ENCODE measurements at regions not wholly inside any gene's neighbourhood (a gene's known extent, or its start where the extent isn't known, plus 50 kb on each side); places are given as distances from the start of the nearest gene placed in this dataset.

DNA sequence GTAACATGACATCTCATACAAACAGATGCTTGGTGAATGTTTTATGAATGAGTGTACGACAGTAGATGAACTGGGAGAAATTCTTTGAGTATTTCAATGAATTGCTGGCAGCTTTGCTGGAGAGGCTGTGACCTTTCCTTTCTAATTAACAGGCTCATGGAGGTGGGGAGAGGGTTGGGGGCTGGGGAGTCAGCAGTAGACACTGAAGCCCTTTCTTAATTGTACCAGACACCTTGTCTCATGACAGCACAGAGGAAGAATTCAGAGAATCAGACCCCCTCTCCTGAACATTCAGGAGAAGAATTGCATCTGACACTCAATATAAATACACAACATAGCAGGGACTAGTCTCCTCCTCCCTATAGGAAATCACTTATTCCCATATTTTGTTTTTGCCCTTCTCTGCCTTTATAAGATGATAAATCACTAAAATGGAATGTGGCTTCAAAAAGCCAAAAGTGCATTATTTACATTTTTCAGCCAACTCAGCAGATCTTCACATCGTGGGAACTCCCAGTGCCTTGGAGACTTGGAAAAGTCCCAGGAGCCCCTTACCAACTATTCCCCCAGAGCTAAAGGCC is 66.2 kb upstream of the TPM1 start:
- no peak for DNase-seq (ENCODE audit: low read depth in 3 of 3)

DNA sequence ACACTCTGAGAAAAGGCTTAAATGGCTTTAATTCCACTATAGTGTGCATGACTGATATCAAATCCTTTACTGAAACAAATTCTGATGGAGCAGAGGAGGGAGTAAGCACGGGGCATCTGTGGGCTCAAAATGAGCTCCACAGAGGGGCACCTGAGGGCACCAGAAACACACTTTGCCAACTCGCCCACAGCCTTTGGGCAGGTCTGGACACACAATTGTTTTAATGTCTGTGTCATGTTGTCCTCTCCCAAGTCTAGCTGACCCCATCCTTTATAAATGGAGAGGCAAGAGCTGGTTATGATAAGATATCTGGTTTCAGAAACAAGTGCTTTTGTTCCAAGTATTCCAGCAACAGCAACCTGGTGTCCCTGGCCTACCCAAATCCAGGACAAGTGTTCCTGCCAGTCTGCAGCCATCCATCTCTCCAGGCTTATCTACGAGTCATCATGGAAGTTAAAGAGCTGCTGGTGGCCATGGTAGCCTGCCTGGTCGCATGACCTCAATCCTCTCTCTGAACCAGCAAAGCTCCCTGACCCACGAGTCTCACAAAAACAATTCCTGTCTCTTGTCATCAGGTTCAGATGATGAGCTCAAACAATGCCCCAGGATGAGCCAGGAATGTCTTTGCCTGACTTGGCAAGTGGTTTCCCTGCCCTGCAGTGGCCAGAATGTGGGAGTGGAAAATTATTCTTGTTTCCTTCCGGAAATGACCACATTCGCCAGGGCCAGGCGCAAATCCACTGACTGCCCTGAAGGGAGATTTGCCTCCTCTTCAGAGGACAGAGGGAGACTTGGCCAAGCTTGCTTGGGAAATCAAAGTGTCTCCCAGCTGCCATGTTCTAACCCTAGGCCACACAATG is 64.4 kb upstream of the TPM1 start:
- no peak for DNase-seq (ENCODE audit: low read depth in 3 of 3)

DNA sequence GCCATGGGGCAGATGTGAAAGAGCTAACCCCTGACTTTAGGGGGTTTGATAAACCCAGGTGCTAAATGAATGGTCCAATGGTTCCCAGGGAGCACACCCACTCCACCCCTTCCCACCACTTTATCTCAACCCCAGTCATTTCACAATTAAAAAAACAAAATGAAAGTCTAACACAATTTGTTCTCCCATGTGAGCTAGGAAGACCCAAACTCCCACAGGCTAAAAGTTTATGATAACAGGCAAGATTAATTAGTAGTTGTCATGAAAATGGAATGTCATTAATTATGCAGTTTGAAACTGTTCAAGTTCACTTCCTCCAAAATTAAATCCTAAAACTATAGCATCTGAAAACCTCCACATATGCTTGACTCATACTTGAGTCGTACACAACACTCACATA is 63.3 kb upstream of the TPM1 start:
- DNase-seq (ENCODE audit: low read depth in 3 of 3): no peak

DNA sequence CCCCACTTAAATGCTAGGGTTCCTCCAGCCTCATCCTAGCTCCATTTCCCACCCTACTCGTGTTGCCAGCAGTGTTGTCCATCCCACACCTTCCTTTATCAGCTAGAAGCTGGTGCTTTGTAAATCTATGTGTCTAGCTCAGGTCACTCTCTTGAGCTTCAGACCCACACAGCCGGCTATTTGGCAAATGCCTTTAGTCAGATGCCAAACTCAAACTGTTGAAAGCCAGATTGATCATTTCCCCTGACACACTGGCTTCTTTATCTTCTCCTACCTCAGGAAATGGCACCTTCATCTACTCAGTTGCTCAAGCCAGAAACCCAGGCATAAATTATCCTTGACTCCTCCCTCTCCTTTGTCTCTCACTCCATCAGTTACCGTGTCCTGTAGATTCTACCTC is 61.5 kb upstream of the TPM1 start:
- DNase-seq (ENCODE audit: low read depth in 3 of 3): no peak

DNA sequence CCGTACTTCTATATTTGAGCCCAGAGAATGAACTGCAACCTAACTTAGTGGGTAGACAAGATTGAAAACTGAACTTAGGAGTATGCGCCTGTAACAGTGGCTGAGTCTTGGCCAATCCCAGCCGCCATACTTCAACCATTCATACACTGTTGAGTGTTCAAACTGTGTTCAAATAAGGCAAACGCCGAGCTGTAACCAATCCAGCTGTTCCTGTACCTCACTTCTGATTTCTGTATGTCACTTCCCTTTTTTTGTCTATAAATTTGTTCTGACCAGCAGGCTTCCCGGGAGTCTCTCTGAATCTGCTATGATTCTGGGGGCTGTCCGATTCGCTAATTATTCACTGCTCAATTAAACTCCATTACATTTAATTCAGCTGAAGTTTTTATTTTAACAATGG is 58.6 kb upstream of the TPM1 start:
- DNase-seq (ENCODE audit: low read depth in 3 of 3): no peak

DNA sequence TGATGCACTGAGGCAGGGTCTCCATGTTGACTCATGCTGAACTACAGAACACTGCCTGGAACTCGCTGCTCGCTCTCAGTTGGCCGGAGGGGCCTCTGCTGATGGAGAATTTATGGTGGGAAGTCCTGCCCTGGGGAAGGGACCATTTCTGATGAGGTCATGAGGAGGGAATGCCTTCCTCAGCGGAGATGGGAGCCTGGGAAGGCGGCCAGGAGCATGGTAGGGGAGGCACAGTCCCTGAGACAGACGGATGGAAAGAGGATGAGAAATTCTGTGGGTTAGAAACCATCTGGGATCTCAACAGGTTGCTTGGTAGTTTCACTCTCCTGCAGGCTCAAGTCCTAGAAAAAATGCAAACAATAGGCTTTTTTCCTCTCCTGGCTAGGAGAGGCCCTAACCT is 56.8 kb upstream of the TPM1 start:
- DNase-seq (ENCODE audit: low read depth in 3 of 3): no peak

DNA sequence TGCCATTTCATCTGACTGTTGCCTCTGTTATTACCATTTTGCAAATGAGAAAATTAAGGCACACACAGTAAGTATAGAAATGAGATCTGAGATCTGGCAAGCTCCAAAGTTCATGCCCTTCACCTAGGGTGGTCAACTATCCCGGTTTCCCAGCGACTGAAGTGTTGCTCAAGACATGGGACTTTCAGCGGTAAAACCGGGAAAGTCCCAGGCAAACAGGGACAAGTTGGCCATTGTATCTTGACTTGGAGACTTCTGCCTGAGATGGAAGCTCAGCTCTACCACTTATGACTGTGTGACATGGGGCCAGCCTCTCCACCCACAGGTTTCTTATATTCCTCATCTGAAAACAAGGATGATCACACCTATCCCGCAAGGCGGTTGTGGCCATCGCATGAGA is 55.6 kb upstream of the TPM1 start:
- no peak for DNase-seq (ENCODE audit: low read depth in 3 of 3)

DNA sequence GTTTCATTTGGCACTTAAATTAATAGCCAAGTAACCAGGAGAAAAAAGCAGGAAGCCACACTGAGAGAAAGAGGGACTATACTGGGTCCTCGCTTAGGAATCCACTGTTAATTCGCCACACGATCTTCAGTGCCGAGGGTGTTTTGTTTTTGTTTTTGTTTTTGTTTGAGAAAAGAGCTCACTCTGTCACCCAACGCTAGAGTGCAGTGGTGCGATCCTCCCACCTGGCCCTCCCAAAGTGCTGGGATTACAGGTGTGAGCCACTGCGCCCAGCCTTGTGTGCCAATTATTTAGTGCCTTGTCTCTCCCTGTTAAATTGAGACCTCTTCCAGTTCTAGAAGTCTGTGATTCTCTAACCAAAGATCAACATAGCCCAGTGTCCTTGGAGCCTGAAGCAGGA is 53.8 kb upstream of the TPM1 start:
- no peak for DNase-seq (ENCODE audit: low read depth in 3 of 3)

DNA sequence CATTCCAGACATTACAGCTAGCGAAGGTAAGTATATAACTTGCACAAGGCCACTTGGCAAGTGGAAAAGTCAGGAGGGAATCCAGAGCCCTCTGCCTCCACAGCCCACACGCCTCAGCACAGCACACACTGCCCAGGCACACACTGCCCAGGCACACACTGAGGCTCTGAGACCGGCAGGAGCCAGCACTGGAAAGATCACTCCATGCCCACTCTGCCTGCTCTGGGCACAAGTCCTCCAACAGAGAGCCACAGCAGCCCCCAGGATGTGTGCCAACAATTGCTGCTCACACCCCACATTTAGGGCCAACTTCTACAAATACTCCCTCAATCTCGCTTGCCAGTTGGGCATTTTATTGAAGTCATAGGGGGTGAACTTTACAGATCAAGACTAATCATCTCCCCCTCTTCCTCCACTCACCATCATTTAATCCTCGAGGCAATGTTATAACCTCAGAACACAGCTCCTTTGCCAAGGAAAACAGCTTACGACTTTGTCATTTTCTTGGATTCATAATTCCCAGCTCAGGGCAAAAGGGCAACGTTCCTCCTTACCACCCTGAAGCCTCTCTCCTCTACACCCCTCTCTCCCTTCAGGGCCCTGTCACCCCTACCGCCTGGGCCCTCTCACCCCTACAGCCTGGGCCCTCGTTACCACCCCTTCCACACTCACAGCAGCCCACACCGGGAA is 53.0 kb upstream of the TPM1 start:
- DNase-seq (ENCODE audit: low read depth in 3 of 3): no peak

DNA sequence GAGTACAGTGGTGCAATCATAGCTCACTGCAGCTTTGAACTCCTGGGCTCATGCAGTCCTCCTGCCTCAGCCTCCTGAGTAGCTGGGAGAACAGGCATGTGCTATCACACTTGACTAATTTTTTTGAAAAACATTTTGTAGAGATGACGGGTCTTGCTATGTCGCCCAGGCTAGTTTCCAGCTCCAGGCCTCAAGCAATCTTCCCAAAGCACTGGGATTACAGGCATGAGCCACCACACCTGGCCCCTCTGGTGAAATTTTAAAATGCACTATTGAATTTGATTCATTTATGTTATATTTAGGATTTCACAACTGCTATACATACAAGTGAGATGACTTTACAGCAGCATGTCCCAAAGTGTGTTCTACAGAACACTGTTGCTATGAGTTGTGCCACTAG is 50.8 kb upstream of the TPM1 start:
- no peak for DNase-seq (ENCODE audit: low read depth in 3 of 3)

DNA sequence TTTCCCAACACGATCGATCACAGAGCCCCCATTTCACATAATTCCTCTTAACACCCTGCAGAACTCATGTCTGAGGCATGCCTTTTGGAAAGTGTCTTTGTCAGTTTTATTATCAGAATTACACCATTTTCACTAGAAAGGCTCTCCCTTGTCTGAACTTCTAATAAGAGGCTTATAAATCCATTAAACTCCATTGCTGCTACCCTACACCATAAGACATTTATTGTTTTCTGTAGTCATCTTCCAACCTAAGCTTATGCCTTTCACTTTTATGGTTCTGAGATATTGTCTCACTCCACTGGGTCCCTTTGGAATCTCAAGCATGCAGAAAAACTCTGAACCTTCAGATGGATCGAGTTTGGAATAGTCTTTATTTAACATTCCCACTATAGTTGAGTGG is 50.2 kb upstream of the TPM1 start:
- no peak for DNase-seq (ENCODE audit: low read depth in 3 of 3)
